ENCODE measurements at regions not wholly inside any gene's neighbourhood (a gene's known extent, or its start where the extent isn't known, plus 50 kb on each side); places are given as distances from the start of the nearest gene placed in this dataset.

DNA sequence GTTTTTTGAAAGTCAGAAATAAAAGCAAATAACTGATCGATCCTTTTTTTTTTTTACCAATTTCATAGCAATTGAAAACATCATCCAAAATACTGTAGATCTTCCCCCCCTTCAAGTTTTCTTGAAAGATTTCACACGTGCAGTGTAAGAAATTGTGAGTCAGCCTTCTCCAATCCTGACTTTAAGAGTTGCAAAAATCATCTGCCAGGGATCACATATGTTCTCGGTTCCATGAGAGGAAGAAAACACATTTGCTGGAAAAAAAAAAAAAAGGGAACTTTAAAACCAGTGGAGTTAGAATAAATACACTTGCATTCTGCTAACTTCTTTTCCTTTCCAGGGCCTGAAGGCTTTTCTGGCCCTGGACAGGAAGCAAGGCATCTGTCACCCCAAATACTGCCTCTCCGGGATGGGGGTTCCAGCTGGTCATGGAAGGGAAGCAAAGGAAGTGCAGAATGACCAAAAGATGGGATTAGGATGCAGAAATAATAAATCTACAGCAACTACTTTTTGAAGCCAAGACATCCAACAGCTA lies 198.4 kb upstream of the KIAA1217 start:
- TF ChIP-seq, protein P1, sequence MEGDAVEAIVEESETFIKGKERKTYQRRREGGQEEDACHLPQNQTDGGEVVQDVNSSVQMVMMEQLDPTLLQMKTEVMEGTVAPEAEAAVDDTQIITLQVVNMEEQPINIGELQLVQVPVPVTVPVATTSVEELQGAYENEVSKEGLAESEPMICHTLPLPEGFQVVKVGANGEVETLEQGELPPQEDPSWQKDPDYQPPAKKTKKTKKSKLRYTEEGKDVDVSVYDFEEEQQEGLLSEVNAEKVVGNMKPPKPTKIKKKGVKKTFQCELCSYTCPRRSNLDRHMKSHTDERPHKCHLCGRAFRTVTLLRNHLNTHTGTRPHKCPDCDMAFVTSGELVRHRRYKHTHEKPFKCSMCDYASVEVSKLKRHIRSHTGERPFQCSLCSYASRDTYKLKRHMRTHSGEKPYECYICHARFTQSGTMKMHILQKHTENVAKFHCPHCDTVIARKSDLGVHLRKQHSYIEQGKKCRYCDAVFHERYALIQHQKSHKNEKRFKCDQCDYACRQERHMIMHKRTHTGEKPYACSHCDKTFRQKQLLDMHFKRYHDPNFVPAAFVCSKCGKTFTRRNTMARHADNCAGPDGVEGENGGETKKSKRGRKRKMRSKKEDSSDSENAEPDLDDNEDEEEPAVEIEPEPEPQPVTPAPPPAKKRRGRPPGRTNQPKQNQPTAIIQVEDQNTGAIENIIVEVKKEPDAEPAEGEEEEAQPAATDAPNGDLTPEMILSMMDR (IDR thresholded peaks at IDR 0.05; ENCODE audit: insufficient read depth, low read depth, low read length), result no peak
- TF ChIP-seq EZH2 (IDR thresholded peaks at IDR 0.05; ENCODE audit: insufficient read depth, low read length), result no peak

All from astrocyte (in vitro differentiated cells and primary cell).